SJSA1 (cell line): ENCODE measurements at regions not wholly inside any gene's neighbourhood (a gene's known extent, or its start where the extent isn't known, plus 50 kb on each side); places are given as distances from the start of the nearest gene placed in this dataset.

ENCODE experiments used
- DNase-seq, 2 experiments: peaks; one replicate each; pipeline ENCODE4 v3.0.0-alpha.2; 2015 to 2020; ENCODE audit warnings: low spot score in 2 of 2, low read depth in 1 of 2
- H3K27ac ChIP-seq: fragments of 250-450 bp; sonication (Bioruptor Pico); 2 replicates; pipeline ENCODE4 v1.5.1; 2020; ENCODE audit warnings: mild to moderate bottlenecking, moderate library complexity
- H3K27me3 ChIP-seq: fragments of 250-450 bp; sonication (Bioruptor Pico); replicated peaks from 2 replicates; pipeline ENCODE4 v1.5.1; 2020; ENCODE audit warnings: mild to moderate bottlenecking, moderate library complexity
- H3K36me3 ChIP-seq: fragments of 250-450 bp; sonication (Bioruptor Pico); 2 replicates; pipeline ENCODE4 v1.5.1; 2020; ENCODE audit warnings: mild to moderate bottlenecking
- H3K4me1 ChIP-seq: fragments of 250-450 bp; sonication (Bioruptor Pico); replicated peaks from 2 replicates; pipeline ENCODE4 v1.6.1; 2021; ENCODE audit warnings: mild to moderate bottlenecking
- H3K4me3 ChIP-seq: fragments of 250-450 bp; sonication (Bioruptor Pico); 2 replicates; pipeline ENCODE4 v1.5.1; 2020; ENCODE audit warnings: mild to moderate bottlenecking
- H3K9me3 ChIP-seq: fragments of 250-450 bp; sonication (Bioruptor Pico); replicated peaks from 2 replicates; pipeline ENCODE4 v1.5.1; 2020; ENCODE audit warnings: mild to moderate bottlenecking

DNA sequence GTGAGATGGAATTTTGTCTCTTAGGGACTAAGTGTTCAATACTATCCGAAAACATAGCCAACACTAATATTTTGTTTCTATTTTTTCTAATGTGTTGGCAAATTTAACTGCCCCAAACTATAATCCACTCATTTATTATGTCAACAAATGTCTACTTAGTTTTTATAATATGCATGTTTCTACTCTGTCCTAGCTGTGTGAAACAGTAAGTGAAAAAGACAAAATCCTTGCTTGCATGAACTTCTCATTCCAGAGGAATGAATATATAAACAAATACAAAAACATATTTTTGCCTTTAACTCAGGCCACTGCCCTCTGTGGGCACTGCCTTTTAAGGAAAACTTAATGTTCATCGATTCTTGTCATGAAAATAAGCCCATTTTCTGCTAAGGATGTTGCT, 1275.4 kb upstream of the CDH18 start:
- Histone ChIP-seq H3K4me1 (no peaks in the 10 kb centered on the region), H3K27me3 (no peaks in the 10 kb centered on the region), H3K9me3 (no peaks in the 10 kb centered on the region), H3K36me3 (no peaks in the 10 kb centered on the region), H3K4me3 (no peak overlapping the region), H3K27ac (no peak overlapping the region)
- DNase-seq: no peak

GRCh38 chr5:21254161-21254560, 1266.2 kb upstream of the CDH18 start:
- DNase-seq: no peak
- H3K27me3 ChIP-seq: no peaks in the 10 kb centered on the region
- no peak overlapping the region for H3K27ac ChIP-seq
- H3K9me3 ChIP-seq: no peaks in the 10 kb centered on the region
- H3K4me1 ChIP-seq: no peaks in the 10 kb centered on the region
- no peaks in the 10 kb centered on the region for H3K36me3 ChIP-seq
- H3K4me3 ChIP-seq: no peak overlapping the region

DNA sequence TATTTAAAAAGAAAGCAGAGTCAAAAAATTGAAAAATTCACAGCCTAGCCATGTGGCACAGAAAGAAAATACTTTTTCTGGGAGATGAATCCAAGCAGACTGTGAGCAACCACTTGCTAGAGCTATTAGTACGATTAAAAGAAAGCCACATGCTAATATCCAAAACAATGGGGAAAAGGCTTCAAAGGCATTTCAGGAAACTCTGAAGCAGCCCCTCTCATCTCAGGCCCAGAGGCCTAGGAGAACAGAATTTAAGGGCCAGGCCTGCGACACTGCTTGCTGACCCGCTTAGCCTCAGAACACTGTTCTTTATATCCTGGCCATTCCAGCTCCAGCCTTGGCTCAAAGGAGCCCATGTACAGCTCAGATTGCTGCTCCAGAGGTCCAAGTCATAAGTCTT, 1257.0 kb upstream of the CDH18 start:
- no peak for DNase-seq
- Histone ChIP-seq H3K4me3 (no peak overlapping the region), H3K36me3 (no peaks in the 10 kb centered on the region), H3K4me1 (no peaks in the 10 kb centered on the region), H3K27ac (no peak overlapping the region), H3K9me3 (no peaks in the 10 kb centered on the region), H3K27me3 (no peaks in the 10 kb centered on the region)

GRCh38 chr5:21238786-21239185, 1250.8 kb upstream of the CDH18 start:
- no peaks in the 10 kb centered on the region for H3K36me3 ChIP-seq
- H3K4me3 ChIP-seq: no peak overlapping the region
- no peaks in the 10 kb centered on the region for H3K9me3 ChIP-seq
- no peaks in the 10 kb centered on the region for H3K27me3 ChIP-seq
- no peaks in the 10 kb centered on the region for H3K4me1 ChIP-seq
- H3K27ac ChIP-seq: no peak overlapping the region
- no peak for DNase-seq

DNA sequence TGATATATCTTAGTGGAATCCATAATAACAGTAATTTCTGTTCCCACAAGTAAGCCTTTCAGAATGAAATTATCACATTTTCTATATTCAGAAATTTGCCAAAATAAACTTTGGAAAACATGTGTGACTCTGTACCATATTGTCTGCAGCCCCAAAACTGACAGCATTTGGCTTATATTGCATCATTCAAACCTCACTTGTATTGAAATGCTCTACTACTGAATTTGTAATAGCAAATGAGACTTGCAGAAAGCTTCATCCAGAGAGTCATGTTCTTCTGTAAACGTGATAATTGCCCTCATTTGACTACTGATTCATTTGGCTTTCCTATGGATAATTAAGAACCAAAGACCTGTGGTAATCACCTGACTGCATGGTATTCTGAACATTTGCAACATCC, 1249.5 kb upstream of the CDH18 start:
- Histone ChIP-seq H3K4me3 (no peak overlapping the region), H3K9me3 (no peaks in the 10 kb centered on the region), H3K4me1 (no peaks in the 10 kb centered on the region), H3K27me3 (no peaks in the 10 kb centered on the region), H3K36me3 (no peaks in the 10 kb centered on the region), H3K27ac (no peak overlapping the region)
- DNase-seq: no peak

DNA sequence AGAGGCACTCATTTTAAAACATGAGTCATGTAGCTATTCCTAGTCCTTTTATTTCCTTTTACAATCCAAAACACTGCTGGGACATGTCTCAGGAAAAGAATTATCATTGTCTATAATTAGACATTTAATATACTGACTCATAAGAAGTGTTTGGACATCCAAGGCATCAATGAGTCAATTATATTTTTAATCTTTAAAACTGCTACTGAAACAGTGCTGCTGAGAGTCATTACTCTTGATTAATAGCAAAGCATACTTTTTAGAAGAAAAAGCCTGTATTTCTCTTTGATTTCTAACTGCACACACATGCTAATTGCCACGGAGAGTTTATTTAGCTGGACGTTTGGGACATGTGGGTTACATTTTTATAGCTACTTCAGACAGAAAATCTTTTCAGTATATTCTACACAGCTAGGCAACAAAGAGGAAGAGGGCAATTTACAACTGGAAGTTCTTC, 1249.0 kb upstream of the CDH18 start:
- Histone ChIP-seq H3K4me1 (no peaks in the 10 kb centered on the region), H3K9me3 (no peaks in the 10 kb centered on the region), H3K27me3 (no peaks in the 10 kb centered on the region), H3K36me3 (no peaks in the 10 kb centered on the region), H3K4me3 (no peak overlapping the region), H3K27ac (no peak overlapping the region)
- DNase-seq: no peak

DNA sequence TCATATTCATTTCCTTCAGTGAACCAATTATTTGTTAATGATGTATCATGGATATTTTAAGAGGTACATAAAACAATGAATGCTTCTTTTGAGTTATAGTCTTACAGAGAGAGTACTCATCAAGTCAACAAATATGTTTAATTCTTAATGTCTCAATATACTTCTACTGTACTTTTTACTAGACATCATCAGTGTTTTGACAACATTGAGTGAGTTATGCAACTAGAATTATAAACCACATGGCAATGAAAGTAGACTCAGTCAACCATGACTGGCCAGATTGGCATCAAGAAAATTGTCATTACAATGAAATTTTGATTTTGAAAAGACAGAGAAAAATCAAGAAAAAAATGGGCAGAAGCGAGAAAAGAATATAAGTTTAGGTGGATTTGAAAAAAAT, 1248.1 kb upstream of the CDH18 start:
- Histone ChIP-seq H3K27me3 (no peaks in the 10 kb centered on the region), H3K27ac (no peak overlapping the region), H3K36me3 (no peaks in the 10 kb centered on the region), H3K4me3 (no peak overlapping the region), H3K9me3 (no peaks in the 10 kb centered on the region), H3K4me1 (no peaks in the 10 kb centered on the region)
- DNase-seq: no peak

DNA sequence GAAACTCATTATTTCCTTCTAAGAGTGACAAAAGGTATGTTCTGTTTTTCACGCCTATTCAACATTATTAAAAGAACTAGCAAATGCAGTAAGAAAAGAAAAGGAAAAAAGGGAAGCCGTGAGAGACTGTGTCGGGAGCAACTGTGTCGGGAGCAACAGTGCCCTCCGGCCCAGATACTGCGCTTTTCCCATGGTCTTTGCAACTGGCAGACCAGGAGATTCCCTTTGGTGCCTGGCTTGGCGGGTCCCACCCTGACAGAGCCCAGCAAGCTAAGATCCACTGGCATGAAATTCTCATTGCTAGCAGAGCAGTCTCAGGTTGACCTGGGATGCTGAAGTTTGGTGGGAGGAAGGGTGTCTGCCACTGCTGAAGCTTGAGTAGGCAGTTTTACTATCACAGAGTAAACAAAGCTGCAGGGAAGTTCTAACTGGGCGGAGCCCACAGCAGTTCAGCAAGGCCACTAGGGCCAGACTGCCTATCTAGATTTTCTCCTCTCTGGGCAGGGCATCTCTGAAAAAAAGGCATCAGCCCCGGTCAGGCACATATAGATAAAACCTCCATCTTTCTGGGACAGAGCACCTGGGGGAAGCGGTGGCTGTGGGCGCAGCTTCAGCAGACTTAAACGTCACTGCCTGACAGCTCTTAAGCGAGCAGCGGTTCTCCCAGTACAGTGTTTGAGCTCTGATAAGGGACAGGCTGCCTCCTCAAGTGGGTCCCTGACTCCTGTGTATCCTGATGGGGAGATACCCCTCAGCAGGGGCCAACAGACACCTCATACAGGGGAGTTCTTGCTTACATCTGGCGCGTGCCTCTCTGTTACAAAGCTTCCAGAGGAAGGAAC, 1237.4 kb upstream of the CDH18 start:
- no peaks in the 10 kb centered on the region for H3K27me3 ChIP-seq
- H3K4me3 ChIP-seq: no peak overlapping the region
- H3K9me3 ChIP-seq: no peaks in the 10 kb centered on the region
- H3K36me3 ChIP-seq: no peaks in the 10 kb centered on the region
- no peaks in the 10 kb centered on the region for H3K4me1 ChIP-seq
- no peak overlapping the region for H3K27ac ChIP-seq
- no peak for DNase-seq

DNA sequence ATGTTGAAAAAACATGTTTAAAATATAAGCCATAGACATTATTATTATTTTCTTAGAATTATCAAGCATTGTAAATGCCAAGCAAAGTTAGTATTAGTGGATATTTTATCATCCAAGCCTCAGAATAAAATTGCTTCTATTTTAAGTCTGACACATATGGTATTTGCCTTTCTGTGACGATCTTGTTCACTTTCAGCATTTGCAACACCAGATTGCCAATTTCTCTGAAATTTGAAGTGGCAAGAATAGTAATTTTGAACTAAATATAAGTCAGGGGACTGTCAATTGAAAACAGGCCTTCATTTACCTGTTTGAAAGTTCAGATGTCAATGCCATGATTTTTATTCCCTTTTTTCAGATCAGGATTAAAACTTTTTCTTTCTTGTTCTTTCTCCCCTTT, 1233.6 kb upstream of the CDH18 start:
- Histone ChIP-seq H3K4me3 (no peak overlapping the region), H3K36me3 (no peaks in the 10 kb centered on the region), H3K27me3 (no peaks in the 10 kb centered on the region), H3K9me3 (no peaks in the 10 kb centered on the region), H3K4me1 (no peaks in the 10 kb centered on the region), H3K27ac (no peak overlapping the region)
- DNase-seq: no peak

- no peaks in the 10 kb centered on the region for H3K27me3 ChIP-seq
- H3K36me3 ChIP-seq: no peaks in the 10 kb centered on the region
- H3K4me1 ChIP-seq: no peaks in the 10 kb centered on the region
- no peaks in the 10 kb centered on the region for H3K9me3 ChIP-seq
- DNase-seq: no peak
- no peak overlapping the region for H3K4me3 ChIP-seq
- H3K27ac ChIP-seq: no peak overlapping the region
Observed at GRCh38 chr5:21219966-21220365, 1232.0 kb upstream of the CDH18 start.

- H3K9me3 ChIP-seq: no peaks in the 10 kb centered on the region
- no peaks in the 10 kb centered on the region for H3K27me3 ChIP-seq
- H3K27ac ChIP-seq: no peak overlapping the region
- no peak overlapping the region for H3K4me3 ChIP-seq
- no peak for DNase-seq
- no peaks in the 10 kb centered on the region for H3K36me3 ChIP-seq
- H3K4me1 ChIP-seq: no peaks in the 10 kb centered on the region
Observed at GRCh38 chr5:21219251-21219650, 1231.3 kb upstream of the CDH18 start.

DNA sequence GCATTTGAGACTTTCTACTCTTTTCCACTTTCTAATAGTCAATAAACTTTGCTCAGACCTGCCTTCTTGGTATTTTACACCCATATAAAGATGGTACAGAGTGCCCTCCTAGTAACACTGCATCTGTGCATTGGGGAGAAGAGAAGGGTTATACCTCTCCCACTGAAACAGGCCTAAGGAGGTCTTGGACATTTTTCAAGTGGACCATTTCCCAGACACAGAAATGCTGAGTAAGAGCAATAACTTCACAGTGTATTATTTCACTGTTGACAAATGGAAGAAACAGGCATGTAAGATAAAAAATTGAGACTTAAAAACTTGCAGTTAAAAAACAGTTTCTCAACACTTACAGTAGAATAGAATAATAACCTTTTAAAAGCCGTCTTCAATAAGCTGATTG, 1224.0 kb upstream of the CDH18 start:
- no peak for DNase-seq
- no peaks in the 10 kb centered on the region for H3K4me1 ChIP-seq
- no peaks in the 10 kb centered on the region for H3K36me3 ChIP-seq
- H3K4me3 ChIP-seq: no peak overlapping the region
- no peaks in the 10 kb centered on the region for H3K27me3 ChIP-seq
- no peak overlapping the region for H3K27ac ChIP-seq
- no peaks in the 10 kb centered on the region for H3K9me3 ChIP-seq

GRCh38 chr5:21209409-21209808, 1221.4 kb upstream of the CDH18 start:
- Histone ChIP-seq H3K9me3 (no peaks in the 10 kb centered on the region), H3K4me3 (no peak overlapping the region), H3K27ac (no peak overlapping the region), H3K27me3 (no peaks in the 10 kb centered on the region), H3K4me1 (no peaks in the 10 kb centered on the region), H3K36me3 (no peaks in the 10 kb centered on the region)
- no peak for DNase-seq

DNA sequence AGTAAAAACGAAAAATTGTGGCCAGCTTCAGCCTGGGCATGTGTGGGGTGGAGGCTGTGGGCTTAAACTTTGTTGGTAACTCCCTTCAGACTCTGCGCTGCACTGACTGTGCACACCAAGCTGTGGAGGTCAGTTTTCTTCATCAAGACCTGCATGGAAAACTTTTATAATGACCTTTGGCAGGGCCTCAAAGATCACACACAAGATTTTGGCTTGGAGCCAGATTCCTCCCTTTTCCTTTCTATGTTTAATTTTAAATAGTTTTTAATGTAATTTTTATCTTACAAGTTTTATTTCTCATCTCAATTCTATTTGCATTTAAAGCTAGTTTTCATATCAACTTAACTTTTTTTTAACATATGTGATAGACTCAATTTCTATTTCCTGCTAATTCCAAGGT, 1211.1 kb upstream of the CDH18 start:
- H3K4me1 ChIP-seq: no peaks in the 10 kb centered on the region
- H3K27ac ChIP-seq: no peak overlapping the region
- no peak for DNase-seq
- no peaks in the 10 kb centered on the region for H3K9me3 ChIP-seq
- no peak overlapping the region for H3K4me3 ChIP-seq
- no peaks in the 10 kb centered on the region for H3K36me3 ChIP-seq
- no peaks in the 10 kb centered on the region for H3K27me3 ChIP-seq

DNA sequence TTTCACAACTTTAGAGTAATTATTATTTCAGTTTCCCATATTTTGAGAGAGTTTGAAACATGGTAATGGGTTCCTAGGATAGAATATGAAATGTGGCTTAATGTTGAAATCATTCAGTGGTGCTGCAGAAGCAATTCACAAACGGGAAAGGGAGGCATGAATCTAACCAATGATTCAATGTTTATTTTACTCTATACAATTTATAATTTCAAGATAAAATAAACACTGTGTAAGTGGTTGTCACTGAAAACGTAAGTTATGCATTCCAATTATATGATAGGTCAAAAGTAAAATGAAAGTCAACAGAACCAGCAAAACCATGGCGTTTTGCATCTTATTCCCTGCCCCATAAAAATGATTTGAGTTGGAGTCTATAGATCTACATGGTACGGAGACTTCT, 1207.1 kb upstream of the CDH18 start:
- H3K27ac ChIP-seq: no peak overlapping the region
- H3K27me3 ChIP-seq: no peaks in the 10 kb centered on the region
- H3K9me3 ChIP-seq: no peaks in the 10 kb centered on the region
- no peak for DNase-seq
- H3K36me3 ChIP-seq: no peaks in the 10 kb centered on the region
- no peaks in the 10 kb centered on the region for H3K4me1 ChIP-seq
- H3K4me3 ChIP-seq: no peak overlapping the region
